Stimulated activated CD4-positive, alpha-beta T cell treated with anti-CD3 and anti-CD28 coated beads, Interleukin-2, amount 100 ng/mL, for 4 hours (primary cell): ENCODE measurements at regions not wholly inside any gene's neighbourhood (a gene's known extent, or its start where the extent isn't known, plus 50 kb on each side); places are given as distances from the start of the nearest gene placed in this dataset.

ENCODE experiments used
- DNase-seq: peaks from one replicate; pipeline ENCODE4 v3.0.0-alpha.2; 2020; ENCODE audit warnings: low read depth

DNA sequence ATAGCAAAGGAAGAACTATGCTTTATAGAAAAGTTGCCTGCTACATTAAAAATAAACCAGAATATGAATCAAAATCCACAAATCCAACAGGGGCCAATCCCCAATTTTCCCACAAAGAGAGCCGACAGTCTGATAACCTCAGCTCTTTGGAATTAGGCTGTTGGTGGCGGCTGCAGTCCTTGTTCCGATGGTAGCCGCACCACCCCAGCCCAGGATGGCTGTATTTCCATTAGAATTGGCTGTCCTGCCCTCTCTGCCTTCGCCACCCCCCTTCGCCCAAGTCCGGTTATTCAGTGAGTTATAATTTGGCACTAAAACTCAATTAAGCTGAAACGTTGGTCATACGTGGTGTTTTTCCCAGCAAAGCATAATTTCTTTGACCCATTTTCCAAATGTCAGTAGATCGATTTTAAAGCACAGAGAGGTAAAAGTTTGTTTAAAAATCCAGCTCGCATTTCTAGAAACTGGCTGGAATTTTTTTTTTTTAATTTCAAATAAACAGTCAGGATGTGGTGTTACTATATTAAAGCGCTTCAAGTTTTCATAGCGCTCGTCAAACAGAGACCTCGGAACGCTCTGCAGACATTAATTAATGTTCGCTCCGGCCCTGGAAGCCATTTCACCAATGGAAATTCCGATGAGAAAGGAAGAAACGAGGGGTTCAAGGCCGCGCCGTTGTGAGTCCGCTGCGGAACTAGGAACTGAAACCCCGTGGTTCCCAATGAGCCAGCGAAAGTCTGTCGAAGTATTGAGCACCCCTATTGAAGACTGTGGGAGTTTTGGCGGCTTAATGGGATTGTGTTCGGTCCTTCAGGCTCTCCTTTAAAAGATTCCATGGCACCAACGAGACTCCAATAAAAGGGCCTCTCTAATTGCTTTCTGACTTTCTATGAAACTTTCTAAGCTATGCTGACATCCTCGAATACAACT lies 104.8 kb upstream of the DIO3 start:
- DNase-seq, result no peak

- no peak for DNase-seq
Measured at GRCh38 chr14:101457301-101457935, 103.9 kb upstream of the DIO3 start.

GRCh38 chr14:101457936-101458740 lies 103.2 kb upstream of the DIO3 start:
- DNase-seq, result no peak

DNA sequence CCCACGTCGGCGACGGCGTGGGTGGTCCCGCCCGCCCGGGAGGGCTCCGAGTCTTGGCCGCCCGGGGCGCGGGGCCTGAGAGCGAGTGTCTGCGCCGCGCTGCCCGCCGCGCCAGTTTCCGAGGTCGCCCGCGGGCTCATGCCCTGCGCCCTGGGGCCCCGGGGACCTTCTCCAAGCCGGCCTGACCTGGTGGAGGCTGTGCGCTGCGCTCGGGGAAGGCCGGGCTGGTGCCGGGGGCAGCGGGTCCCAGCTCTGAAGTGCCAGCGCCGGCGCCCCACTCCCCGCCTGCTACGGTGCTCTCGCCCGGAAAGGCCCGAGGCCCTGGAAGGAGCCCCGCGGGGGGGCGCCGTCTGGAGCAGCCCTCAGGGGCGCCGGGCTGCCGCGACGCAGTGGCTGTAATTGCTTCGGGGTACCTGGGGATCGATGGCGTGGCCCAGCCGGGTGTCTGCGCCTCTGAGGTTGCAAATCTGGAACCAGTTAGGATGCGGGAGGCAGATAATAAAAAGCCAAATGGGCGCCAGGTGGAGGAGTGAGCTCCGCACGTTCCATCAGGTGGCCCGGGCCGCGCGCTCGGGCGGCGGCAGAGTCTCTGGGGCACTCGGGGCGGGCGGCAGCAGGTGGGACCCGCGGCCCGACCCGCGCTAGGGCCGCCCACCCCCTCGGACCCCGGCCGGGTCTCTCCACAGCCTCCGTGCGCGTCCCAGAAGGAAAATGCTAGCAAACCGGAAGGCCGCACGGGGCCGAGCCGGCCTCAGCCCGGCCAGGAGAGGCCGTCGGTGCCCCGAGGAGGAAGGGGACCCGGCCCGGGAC lies 102.3 kb upstream of the DIO3 start:
- DNase-seq, result no peak

DNA sequence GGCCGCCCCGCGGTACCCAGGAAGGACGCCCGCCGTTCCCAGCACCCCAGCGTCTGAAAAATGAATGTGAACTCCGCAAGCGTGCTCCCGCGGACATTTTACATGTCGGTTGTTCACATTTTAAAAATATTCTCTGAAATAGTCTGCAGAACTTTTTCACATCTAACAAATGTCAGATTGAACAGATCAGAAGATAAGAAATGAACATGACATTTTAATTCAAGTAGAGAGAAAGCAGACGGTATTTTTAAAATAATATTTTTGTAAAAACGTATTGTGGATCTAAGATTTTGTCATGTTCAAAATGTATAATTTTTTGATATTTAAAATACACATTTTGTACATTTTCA lies 101.8 kb upstream of the DIO3 start:
- no peak for DNase-seq

DNA sequence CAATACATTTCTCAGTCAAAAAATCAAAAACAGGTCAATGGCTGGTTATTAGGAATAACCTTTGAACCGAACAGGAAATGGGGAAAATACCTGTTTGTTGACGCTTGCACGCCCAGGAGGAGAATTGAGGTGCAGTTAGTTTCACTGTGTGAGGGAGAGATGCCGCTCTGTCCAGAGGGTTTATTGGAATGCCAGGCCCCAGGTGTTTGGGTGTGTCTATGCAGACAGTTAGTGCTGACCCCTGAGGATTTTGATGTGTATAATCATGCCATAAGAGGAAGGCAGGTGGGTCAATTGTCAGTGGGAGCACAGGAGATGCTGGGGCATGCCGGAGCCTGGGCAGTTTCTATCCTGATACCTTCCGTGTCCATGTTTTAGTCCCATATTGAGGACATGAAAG lies 100.8 kb upstream of the DIO3 start:
- no peak for DNase-seq

- no peak for DNase-seq
Measured at GRCh38 chr14:101460986-101461750, 100.1 kb upstream of the DIO3 start.

DNA sequence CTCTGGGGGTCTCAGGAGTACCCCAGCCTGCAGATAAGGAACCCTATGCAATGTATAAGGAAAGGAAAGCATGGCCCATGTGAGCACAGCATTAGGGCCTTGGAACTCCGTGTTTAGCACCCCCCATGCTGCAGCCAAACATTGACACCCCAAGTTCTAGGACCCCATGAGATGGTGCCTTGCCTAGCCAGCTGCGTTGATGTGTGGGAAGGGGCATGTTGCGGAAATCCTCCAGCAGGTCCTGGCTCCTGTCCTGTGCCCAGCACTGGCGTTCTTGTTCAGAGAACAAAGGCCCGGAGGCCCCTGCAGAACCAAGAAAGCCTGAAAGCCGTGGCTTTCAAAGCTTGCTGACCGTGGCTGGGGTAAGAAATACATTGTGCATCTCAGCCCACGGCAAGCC lies 99.4 kb upstream of the DIO3 start:
- DNase-seq, result no peak

GRCh38 chr14:101462726-101463565 lies 98.3 kb upstream of the DIO3 start:
- no peak for DNase-seq

GRCh38 chr14:101463566-101464171 lies 97.6 kb upstream of the DIO3 start:
- no peak for DNase-seq

- DNase-seq, result no peak
Measured at GRCh38 chr14:101464310-101464983, 96.8 kb upstream of the DIO3 start.

DNA sequence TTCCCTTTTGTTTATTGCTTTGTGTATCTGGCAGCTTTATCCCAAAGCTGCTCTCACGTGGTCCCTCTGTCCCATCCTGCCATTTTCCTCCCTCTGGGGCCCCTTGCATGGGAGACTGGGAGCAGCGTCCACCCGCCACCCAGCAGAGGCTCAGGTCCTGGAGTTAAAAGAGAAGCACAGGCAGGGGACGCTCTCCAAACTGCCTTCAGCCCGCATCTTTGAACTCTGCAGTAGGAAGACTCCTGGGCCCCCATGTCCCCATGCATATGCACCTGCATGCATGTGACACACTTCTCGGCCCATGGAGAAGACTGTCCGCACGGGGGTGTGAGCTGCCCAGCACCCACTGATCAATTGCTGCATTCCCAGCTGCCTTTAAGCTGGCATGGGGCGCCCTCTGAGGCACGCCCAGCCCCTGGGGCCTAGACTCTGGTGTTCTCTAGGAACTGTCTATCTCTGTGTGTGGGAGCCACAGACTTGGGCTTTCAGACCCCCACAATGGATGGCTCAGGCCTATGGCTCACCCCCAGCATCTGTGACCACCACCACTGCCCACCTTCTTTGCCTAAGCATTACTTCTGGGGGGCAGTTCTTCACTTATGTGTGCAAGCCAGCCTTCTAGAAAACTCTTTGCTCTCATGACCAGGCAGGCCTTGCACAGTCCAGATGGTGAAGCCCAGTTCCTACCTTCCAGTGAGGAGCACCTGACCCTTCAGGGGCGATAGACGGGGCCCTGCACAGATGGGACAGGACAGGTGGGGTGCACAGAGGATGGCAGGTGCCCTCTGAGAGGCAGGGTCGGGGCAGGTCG lies 96.1 kb upstream of the DIO3 start:
- no peak for DNase-seq

- no peak for DNase-seq
Measured at GRCh38 chr14:101465795-101466448, 95.4 kb upstream of the DIO3 start.

GRCh38 chr14:101466456-101467180 lies 94.7 kb upstream of the DIO3 start:
- DNase-seq, result no peak

DNA sequence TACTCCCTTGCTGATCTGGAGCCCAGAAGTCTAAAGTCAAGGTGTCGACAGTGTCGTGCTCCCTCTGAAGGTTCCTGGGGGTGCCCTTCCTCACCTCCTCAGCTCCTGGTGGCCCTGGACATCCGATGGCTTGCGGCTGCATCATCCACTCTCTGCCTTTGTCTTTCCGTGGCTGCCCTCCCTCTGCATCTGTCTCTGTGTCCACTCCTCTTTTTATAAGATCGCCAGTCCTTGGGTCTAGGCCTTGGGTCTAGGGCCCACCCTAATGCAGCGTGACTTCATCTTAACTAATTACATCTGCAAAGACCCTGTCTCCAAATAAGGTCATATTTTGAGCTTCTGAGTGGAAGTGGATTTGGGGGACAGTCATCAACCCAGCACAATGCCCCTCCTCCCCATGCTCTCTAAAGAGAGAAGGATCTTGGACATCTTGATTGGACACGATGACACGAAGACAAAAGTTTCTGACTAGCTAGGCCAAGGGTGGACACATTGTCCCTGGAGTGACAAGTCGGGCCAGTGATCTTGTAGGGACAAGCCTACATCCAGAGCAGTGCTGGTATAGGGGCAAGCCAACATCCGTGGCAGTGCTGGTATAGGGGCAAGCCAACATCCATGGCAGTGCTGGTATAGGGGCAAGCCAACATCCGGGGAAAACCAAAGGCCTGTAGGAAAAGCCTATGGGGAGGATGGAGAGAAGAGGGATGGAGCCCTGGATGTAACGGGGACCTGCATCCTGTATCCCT lies 93.9 kb upstream of the DIO3 start:
- DNase-seq, result no peak
